ENCODE measurements at regions not wholly inside any gene's neighbourhood (a gene's known extent, or its start where the extent isn't known, plus 50 kb on each side); places are given as distances from the start of the nearest gene placed in this dataset.
"Not testable (repeated sequence)": the region's sequence is repeated elsewhere in the genome, so short reads cannot be mapped to it uniquely, and the experiment has no call there.

DNA sequence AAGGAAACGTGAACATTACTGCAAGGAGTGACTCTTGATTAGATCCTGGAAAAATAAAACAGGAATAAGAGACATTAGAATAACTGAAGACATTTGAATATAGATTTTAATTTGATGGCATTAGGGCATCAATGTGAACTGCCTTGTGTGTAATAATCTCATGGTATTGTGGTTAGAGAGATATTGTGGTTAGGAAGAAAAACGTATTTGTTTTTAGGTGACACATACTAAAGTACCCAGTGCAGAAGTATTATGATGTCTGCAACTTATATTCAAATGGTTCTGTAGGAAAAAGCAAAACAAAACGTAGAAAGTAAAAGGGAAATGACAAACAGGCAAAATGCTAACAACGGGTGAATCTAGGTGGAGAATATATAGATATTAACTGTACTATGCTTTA is 65.9 kb upstream of the OGFRL1 start:
- Histone ChIP-seq H3K4me3 (no peak overlapping the region), H3K27ac (no peak overlapping the region), H3K4me1 (peaks cover under 1% of the 10 kb centered on the region), H3K36me3 (no peaks in the 10 kb centered on the region), H3K27me3 (no peaks in the 10 kb centered on the region), H3K9me3 (replicated peaks) (no peaks in the 10 kb centered on the region)
- DNase-seq: no peak

DNA sequence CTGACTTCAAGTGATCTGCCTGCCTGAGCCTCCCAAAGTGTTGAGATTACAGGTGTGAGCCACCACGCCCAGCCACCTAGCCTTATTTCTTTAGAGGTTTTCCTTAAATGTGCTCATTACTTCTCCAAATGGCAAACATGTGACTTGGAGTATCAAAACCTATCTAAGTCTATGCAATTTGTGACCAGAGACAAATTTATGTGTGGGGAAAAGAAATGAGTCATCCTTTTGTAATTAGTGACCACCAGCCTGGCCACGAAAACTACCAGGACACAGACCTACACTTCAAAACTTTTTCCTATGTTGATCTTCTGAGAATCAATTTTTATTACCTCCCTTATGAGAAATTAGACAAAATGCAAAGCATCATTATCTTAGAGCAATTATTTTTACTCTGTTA is 64.6 kb upstream of the OGFRL1 start:
- Histone ChIP-seq H3K4me1 (peaks cover 11% of the 10 kb centered on the region), H3K4me3 (no peak overlapping the region), H3K27ac (no peak overlapping the region), H3K36me3 (no peaks in the 10 kb centered on the region), H3K27me3 (no peaks in the 10 kb centered on the region), H3K9me3 (replicated peaks) (no peaks in the 10 kb centered on the region)
- no peak for DNase-seq

DNA sequence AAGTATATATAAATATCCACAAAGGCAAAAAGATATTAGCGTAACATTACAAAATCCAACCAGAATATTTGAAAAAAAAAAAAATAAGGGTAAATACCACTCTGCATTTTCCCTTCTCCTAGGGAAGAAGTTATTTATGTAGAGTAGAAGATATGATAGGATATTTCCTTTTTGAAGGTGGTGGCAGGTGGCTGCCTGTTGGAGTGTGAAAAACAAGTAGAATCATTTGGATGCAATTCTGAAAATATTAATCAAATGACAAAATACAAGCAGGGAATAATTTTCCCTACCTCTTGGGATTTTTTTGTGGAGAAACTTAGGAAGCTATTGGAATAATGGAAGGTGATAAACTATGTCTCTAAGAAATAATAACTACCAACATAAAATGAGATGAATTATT is 62.5 kb upstream of the OGFRL1 start:
- Histone ChIP-seq H3K27ac (no peak overlapping the region), H3K36me3 (no peaks in the 10 kb centered on the region), H3K4me3 (no peak overlapping the region), H3K4me1 (peaks cover 17% of the 10 kb centered on the region), H3K9me3 (replicated peaks) (no peaks in the 10 kb centered on the region), H3K27me3 (no peaks in the 10 kb centered on the region)
- DNase-seq: no peak

- no peaks in the 10 kb centered on the region for H3K9me3 ChIP-seq (replicated peaks)
- H3K36me3 ChIP-seq: no peaks in the 10 kb centered on the region
- no peak overlapping the region for H3K4me3 ChIP-seq
- no peak overlapping the region for H3K27ac ChIP-seq
- peaks cover 17% of the 10 kb centered on the region for H3K4me1 ChIP-seq
- H3K27me3 ChIP-seq: no peaks in the 10 kb centered on the region
- DNase-seq: peak in 1 of 2 experiments; percentile 27
These were observed 60.1 kb upstream of the OGFRL1 start for GRCh38 chr6:71228461-71229041.

DNA sequence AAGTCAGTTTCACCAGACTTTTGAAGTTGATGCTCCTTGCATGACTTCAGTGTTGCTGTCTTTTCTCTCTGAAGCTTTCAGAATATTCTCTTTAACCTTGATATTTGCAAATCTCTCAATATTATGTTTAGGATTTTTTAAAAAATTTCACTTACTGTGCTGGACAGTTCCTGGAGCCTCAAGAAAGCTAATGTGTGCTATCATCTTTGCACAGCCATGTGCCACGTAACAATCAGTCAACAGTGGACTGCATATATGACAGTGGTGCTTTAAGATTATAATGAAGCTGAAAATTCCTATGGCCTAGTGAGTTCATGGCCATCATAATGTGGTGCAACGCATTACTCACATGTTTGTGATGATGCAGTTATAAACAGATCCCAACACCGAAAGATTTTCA is 59.1 kb upstream of the OGFRL1 start:
- H3K27me3 ChIP-seq: no peaks in the 10 kb centered on the region
- no peak overlapping the region for H3K4me3 ChIP-seq
- DNase-seq: no peak
- H3K27ac ChIP-seq: no peak overlapping the region
- H3K36me3 ChIP-seq: no peaks in the 10 kb centered on the region
- no peaks in the 10 kb centered on the region for H3K9me3 ChIP-seq (replicated peaks)
- peaks cover 17% of the 10 kb centered on the region for H3K4me1 ChIP-seq

DNA sequence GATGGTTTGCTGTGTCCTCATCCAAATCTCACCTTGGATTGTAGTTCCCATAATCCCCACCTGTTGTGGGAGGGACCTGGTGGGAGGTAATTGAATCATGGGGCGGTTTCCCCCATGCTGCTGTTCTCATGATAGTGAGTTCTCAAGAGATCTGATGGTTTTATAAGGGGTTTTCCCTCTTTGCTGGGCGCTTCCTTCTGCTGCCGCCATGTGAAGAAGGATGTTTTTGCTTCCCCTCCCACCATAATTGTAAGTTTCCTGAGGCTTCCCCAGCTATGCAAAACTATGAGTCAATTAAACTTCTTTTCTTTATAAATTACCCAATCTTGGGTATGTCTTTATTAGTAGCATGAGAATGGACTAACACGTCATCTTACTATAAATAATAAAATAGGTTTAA is 55.7 kb upstream of the OGFRL1 start:
- not testable (repeated sequence) for H3K36me3 ChIP-seq; H3K27ac ChIP-seq; DNase-seq; H3K9me3 ChIP-seq (replicated peaks); H3K4me3 ChIP-seq; H3K27me3 ChIP-seq
- peaks cover 15% of the 10 kb centered on the region for H3K4me1 ChIP-seq

GRCh38 chr6:71236926-71237434 is 51.6 kb upstream of the OGFRL1 start:
- no peaks in the 10 kb centered on the region; the same call in 1 of the 2 replicates for H3K4me1 ChIP-seq
- no peaks in the 10 kb centered on the region for H3K36me3 ChIP-seq
- no peak for DNase-seq
- H3K9me3 ChIP-seq (replicated peaks): no peaks in the 10 kb centered on the region; the same call in 1 of the 2 replicates
- H3K27me3 ChIP-seq: no peaks in the 10 kb centered on the region
- no peak overlapping the region for H3K4me3 ChIP-seq
- H3K27ac ChIP-seq: no peak overlapping the region

DNA sequence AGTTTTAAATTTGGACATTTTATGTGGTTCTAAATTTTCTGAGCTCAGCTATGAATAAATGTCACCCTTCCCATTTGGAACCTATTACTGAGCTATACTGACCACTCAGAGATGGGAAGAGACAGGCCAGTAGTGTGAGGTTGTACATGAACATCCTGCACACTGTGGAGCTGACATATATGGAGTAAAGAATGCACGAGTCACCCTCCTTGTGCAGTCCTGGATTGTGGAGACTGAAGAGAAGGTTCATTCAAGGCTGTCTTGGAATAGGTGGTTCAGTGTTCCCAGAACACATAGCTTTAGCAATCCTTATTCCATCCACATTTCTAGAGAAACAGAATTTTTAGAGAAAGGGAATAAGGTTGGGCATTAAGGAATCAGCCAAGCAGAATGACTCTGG is 50.3 kb upstream of the OGFRL1 start:
- Histone ChIP-seq H3K27me3 (no peaks in the 10 kb centered on the region), H3K4me1 (no peaks in the 10 kb centered on the region; the same call in 1 of the 2 replicates), H3K36me3 (no peaks in the 10 kb centered on the region), H3K4me3 (no peak overlapping the region), H3K9me3 (replicated peaks) (no peaks in the 10 kb centered on the region; the same call in 1 of the 2 replicates), H3K27ac (no peak overlapping the region)
- no peak for DNase-seq

All from SJCRH30 (cell line).